Right atrium auricular region (tissue), 2 donors: ENCODE measurements at regions not wholly inside any gene's neighbourhood (a gene's known extent, or its start where the extent isn't known, plus 50 kb on each side); places are given as distances from the start of the nearest gene placed in this dataset.

Source experiments
- DNase-seq: peaks from one replicate; pipeline ENCODE4 v3.0.0-alpha.2; 2019; ENCODE audit warnings: low spot score
- H3K27ac ChIP-seq, 2 donors: fragments of 200-600 bp; sonication (generic); 1 replicate in 1 of 2; 2 replicates in 1 of 2; pipeline ENCODE4 v1.5.1; 2016 to 2019
- H3K27me3 ChIP-seq, 2 donors: fragments of 200-600 bp; sonication (generic); one replicate each; pipeline versions ENCODE4 v1.5.1 to v1.6.0; 2017 to 2019
- H3K36me3 ChIP-seq: fragments of 200-600 bp; sonication (generic); one replicate; pipeline ENCODE4 v1.5.1; 2016
- H3K4me1 ChIP-seq, 2 donors: fragments of 200-600 bp; sonication (generic); one replicate each; pipeline versions ENCODE4 v1.5.1 to v1.6.0; 2017 to 2019
- H3K4me3 ChIP-seq, 2 donors: fragments of 200-600 bp; sonication (generic); 1 replicate in 1 of 2; 2 replicates in 1 of 2; pipeline ENCODE4 v1.5.1; 2017 to 2019; ENCODE audit warnings: mild to moderate bottlenecking in 1 of 2, moderate library complexity in 1 of 2
- H3K9me3 ChIP-seq, 2 donors: fragments of 200-600 bp; sonication (generic); one replicate each; pipeline ENCODE4 v1.5.1; 2019
- TF ChIP-seq, protein P1 (sequence below), 2 donors: fragments of 200-600 bp; sonication (generic); IDR thresholded peaks; one replicate each; pipeline ENCODE4 v1.5.1; 2019; ENCODE audit warnings: antibody characterized with exemption in 2 of 2

- Histone ChIP-seq H3K4me3 (no peak overlapping the region), H3K4me1 (no peaks in the 10 kb centered on the region), H3K9me3 (peaks cover 0 to 6% of the 10 kb centered on the region in 2 donors), H3K36me3 (no peaks in the 10 kb centered on the region), H3K27me3 (no peaks in the 10 kb centered on the region), H3K27ac (no peak overlapping the region)
- DNase-seq: no peak
- TF ChIP-seq, protein P1, sequence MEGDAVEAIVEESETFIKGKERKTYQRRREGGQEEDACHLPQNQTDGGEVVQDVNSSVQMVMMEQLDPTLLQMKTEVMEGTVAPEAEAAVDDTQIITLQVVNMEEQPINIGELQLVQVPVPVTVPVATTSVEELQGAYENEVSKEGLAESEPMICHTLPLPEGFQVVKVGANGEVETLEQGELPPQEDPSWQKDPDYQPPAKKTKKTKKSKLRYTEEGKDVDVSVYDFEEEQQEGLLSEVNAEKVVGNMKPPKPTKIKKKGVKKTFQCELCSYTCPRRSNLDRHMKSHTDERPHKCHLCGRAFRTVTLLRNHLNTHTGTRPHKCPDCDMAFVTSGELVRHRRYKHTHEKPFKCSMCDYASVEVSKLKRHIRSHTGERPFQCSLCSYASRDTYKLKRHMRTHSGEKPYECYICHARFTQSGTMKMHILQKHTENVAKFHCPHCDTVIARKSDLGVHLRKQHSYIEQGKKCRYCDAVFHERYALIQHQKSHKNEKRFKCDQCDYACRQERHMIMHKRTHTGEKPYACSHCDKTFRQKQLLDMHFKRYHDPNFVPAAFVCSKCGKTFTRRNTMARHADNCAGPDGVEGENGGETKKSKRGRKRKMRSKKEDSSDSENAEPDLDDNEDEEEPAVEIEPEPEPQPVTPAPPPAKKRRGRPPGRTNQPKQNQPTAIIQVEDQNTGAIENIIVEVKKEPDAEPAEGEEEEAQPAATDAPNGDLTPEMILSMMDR (IDR thresholded peaks at IDR 0.05): no peak
Measured at GRCh38 chr2:139610512-139610911, 830.3 kb upstream of the NXPH2 start.

GRCh38 chr2:139609109-139609508, 828.9 kb upstream of the NXPH2 start:
- Histone ChIP-seq H3K4me3 (no peak overlapping the region), H3K27ac (no peak overlapping the region), H3K9me3 (peaks cover 0 to 6% of the 10 kb centered on the region in 2 donors), H3K4me1 (no peaks in the 10 kb centered on the region), H3K27me3 (no peaks in the 10 kb centered on the region), H3K36me3 (no peaks in the 10 kb centered on the region)
- TF ChIP-seq, protein P1 (IDR thresholded peaks at IDR 0.05): no peak
- DNase-seq: no peak

GRCh38 chr2:139605668-139606067, 825.5 kb upstream of the NXPH2 start:
- no peaks in the 10 kb centered on the region for H3K4me1 ChIP-seq
- peaks cover 0 to 6% of the 10 kb centered on the region in 2 donors for H3K9me3 ChIP-seq
- TF ChIP-seq, protein P1 (IDR thresholded peaks at IDR 0.05): no peak
- no peaks in the 10 kb centered on the region for H3K27me3 ChIP-seq
- no peaks in the 10 kb centered on the region for H3K36me3 ChIP-seq
- H3K27ac ChIP-seq: no peak overlapping the region
- H3K4me3 ChIP-seq: no peak overlapping the region
- DNase-seq: no peak

DNA sequence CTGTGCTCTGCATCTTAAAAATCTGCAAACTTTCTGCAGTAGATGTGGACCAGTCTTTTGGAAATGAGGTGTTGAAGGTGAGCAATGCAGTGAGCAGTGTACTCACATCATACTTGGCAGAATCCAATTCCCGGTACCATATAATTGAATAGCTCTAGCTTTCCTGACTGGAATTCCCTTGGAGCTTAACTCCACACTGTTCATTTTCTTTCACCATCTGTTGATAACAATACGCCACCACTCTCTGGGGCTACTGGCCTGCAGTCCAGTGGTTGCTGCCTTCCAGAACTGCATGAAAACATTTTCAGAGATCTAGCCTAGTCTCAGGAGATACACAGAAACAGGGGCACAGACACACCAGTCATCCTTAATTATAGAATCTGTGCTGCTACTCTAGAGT, 820.0 kb upstream of the NXPH2 start:
- DNase-seq: no peak
- Histone ChIP-seq H3K4me3 (no peak overlapping the region), H3K27ac (no peak overlapping the region), H3K9me3 (no peaks in the 10 kb centered on the region), H3K36me3 (no peaks in the 10 kb centered on the region), H3K27me3 (no peaks in the 10 kb centered on the region), H3K4me1 (no peaks in the 10 kb centered on the region)
- TF ChIP-seq, protein P1 (IDR thresholded peaks at IDR 0.05): no peak

- DNase-seq: no peak
- no peak overlapping the region for H3K4me3 ChIP-seq
- H3K27ac ChIP-seq: no peak overlapping the region
- H3K36me3 ChIP-seq: no peaks in the 10 kb centered on the region
- no peaks in the 10 kb centered on the region for H3K27me3 ChIP-seq
- H3K9me3 ChIP-seq: peaks cover 0 to 4% of the 10 kb centered on the region in 2 donors
- TF ChIP-seq, protein P1 (IDR thresholded peaks at IDR 0.05): no peak
- H3K4me1 ChIP-seq: no peaks in the 10 kb centered on the region
Measured at GRCh38 chr2:139585101-139585500, 804.9 kb upstream of the NXPH2 start.

DNA sequence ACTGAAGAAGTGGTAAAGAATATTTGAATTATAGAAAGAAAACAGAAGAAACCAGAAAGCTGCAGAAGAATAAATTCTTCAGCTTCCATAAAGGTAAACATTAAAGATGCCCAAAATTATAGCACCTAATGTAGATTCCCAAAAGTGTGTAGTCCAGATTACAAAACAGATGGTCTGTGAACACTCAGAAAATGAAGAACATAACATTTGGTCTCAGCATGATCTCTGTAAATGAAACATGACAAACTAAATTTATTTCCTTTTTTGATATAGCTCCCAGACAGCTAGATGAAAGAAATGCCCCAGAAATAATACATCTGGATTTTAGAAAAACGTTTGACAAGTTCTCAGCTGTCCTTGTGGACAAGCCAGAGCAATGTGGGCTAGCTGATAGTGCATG, 794.2 kb upstream of the NXPH2 start:
- Histone ChIP-seq H3K4me3 (no peak overlapping the region), H3K4me1 (no peaks in the 10 kb centered on the region), H3K9me3 (no peaks in the 10 kb centered on the region), H3K27ac (no peak overlapping the region), H3K36me3 (no peaks in the 10 kb centered on the region), H3K27me3 (no peaks in the 10 kb centered on the region)
- TF ChIP-seq, protein P1 (IDR thresholded peaks at IDR 0.05): no peak
- DNase-seq: no peak
